ENCODE measurements at regions not wholly inside any gene's neighbourhood (a gene's known extent, or its start where the extent isn't known, plus 50 kb on each side); places are given as distances from the start of the nearest gene placed in this dataset.

- DNase-seq (ENCODE audit: low read depth in 2 of 2): no peak
Observed at GRCh38 chr9:126240835-126241234, 85.8 kb upstream of the MVB12B start.

- no peak for DNase-seq (ENCODE audit: low read depth in 2 of 2)
Observed at GRCh38 chr9:126248680-126249079, 77.9 kb upstream of the MVB12B start.

- DNase-seq (ENCODE audit: low read depth in 2 of 2): no peak
Observed at GRCh38 chr9:126261584-126262356, 64.9 kb upstream of the MVB12B start.

- no peak for DNase-seq (ENCODE audit: low read depth in 2 of 2)
Observed at GRCh38 chr9:126262738-126263137, 63.9 kb upstream of the MVB12B start.

- no peak for DNase-seq (ENCODE audit: low read depth in 2 of 2)
Observed at GRCh38 chr9:126270556-126270955, 56.1 kb upstream of the MVB12B start.

- no peak for DNase-seq (ENCODE audit: low read depth in 2 of 2)
Observed at GRCh38 chr9:126275386-126276001, 51.1 kb upstream of the MVB12B start.

GRCh38 chr9:126276056-126276728 is 50.4 kb upstream of the MVB12B start:
- no peak for DNase-seq (ENCODE audit: low read depth in 2 of 2)

All from stimulated activated CD4-positive, alpha-beta T cell treated with anti-CD3 and anti-CD28 coated beads, Interleukin-12 subunit alpha, Interleukin-12 subunit beta, amount 100 ng/mL, for 24 hours (primary cell).